ENCODE measurements at regions not wholly inside any gene's neighbourhood (a gene's known extent, or its start where the extent isn't known, plus 50 kb on each side); places are given as distances from the start of the nearest gene placed in this dataset.

DNA sequence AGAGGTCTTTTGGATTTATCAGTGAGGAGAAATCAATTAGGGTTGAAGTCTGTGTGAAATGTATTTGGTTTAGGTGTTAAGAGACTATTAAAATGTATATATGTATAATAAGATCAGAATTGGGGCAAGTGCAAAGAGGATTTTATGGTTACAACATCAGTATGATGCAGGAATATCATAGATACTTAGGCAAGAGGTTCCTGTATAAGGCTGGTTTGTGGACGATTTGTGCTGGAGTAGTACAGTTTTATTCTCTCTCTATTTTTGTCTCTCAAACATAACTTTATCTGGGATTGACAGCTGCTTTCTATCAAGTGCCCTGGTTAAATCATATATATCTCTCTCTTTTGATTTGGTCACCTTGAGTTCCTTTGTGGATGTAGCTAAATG lies 142.5 kb downstream of the CTH start:
- no peak for DNase-seq
- Histone ChIP-seq H3K9me3 (ENCODE audit: control extremely low read depth in 1 of 5, control insufficient read depth in 4 of 5, insufficient read depth in 2 of 5, low read depth in 1 of 5, low read length in 4 of 5) (no peaks in the 10 kb centered on the region), H3K36me3 (ENCODE audit: control insufficient read depth in 4 of 4, insufficient read depth in 4 of 4, low read length in 3 of 4) (no peaks in the 10 kb centered on the region), H3K27ac (ENCODE audit: insufficient read depth in 1 of 2, low read depth in 1 of 2, low read length in 2 of 2, poor library complexity in 1 of 2, severe bottlenecking in 2 of 2) (no peak overlapping the region), H3K4me3 (ENCODE audit: control insufficient read depth in 1 of 7, extremely low read depth in 1 of 7, insufficient read depth in 4 of 7, low read depth in 2 of 7, low read length in 6 of 7) (no peak overlapping the region), H3K4me1 (ENCODE audit: control extremely low read depth in 1 of 4, control insufficient read depth in 4 of 4, insufficient read depth in 4 of 4, low read length in 3 of 4) (no peaks in the 10 kb centered on the region), H3K27me3 (replicated peaks in 2 of 5; ENCODE audit: control insufficient read depth in 4 of 5, insufficient read depth in 5 of 5, low read length in 4 of 5) (no peaks in the 10 kb centered on the region)
- ChIA-PET POLR2A (no interaction called here), CTCF (no interaction called here)
- WGBS (ENCODE audit: insufficient coverage) = no CpG with 5 or more reads among the region's 1 CpG

DNA sequence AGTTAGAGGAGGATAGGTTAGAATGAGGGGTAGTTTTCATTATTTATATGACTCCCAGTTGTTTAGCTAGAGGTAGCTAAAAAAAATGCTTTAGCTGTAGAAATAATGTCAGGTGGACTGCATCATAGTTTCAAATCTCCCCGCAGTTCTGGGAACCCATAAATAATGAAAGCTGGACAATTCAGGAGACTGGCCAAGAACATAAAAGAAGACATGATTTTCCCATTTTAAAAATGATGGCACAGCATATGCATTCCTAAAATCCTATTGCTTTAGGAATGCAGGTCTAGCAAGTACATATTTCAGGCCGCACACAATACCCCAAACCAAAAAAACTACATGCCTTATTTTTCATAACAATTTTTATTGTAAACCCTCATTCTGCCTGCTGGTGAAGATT lies 143.3 kb downstream of the CTH start:
- ChIA-PET POLR2A (no interaction called here), CTCF (no interaction called here)
- no peak for DNase-seq
- 100% methylated on average over 2 of the region's 2 CpGs for WGBS (ENCODE audit: insufficient coverage)
- Histone ChIP-seq H3K9me3 (ENCODE audit: control extremely low read depth in 1 of 5, control insufficient read depth in 4 of 5, insufficient read depth in 2 of 5, low read depth in 1 of 5, low read length in 4 of 5) (no peaks in the 10 kb centered on the region), H3K27ac (ENCODE audit: insufficient read depth in 1 of 2, low read depth in 1 of 2, low read length in 2 of 2, poor library complexity in 1 of 2, severe bottlenecking in 2 of 2) (no peak overlapping the region), H3K36me3 (ENCODE audit: control insufficient read depth in 4 of 4, insufficient read depth in 4 of 4, low read length in 3 of 4) (no peaks in the 10 kb centered on the region), H3K27me3 (replicated peaks in 2 of 5; ENCODE audit: control insufficient read depth in 4 of 5, insufficient read depth in 5 of 5, low read length in 4 of 5) (no peaks in the 10 kb centered on the region), H3K4me1 (ENCODE audit: control extremely low read depth in 1 of 4, control insufficient read depth in 4 of 4, insufficient read depth in 4 of 4, low read length in 3 of 4) (no peaks in the 10 kb centered on the region), H3K4me3 (ENCODE audit: control insufficient read depth in 1 of 7, extremely low read depth in 1 of 7, insufficient read depth in 4 of 7, low read depth in 2 of 7, low read length in 6 of 7) (no peak overlapping the region)

DNA sequence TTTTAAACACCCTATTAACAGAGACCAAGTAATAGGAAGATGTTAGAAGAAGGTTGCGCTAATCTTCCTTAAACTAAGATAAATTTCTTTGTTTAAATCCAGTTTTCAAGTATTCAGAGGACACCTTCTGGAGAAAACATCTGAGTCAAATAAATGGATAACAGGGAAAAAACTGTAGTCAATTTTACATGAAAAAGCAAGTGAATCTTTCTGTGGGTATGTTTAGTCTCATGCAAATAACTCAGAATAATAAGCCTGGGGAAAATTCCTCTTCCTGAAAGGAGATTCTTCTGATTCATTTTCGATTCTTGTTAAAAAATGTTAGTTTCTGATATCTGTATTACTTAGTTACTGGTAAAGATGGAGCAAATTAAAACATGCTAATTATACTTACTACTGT lies 145.5 kb downstream of the CTH start:
- ChIA-PET CTCF (no interaction called here), POLR2A (no interaction called here)
- no peak overlapping the region for H3K27ac ChIP-seq (ENCODE audit: insufficient read depth in 1 of 2, low read depth in 1 of 2, low read length in 2 of 2, poor library complexity in 1 of 2, severe bottlenecking in 2 of 2)
- DNase-seq = no peak
- no peaks in the 10 kb centered on the region for H3K36me3 ChIP-seq (ENCODE audit: control insufficient read depth in 4 of 4, insufficient read depth in 4 of 4, low read length in 3 of 4)
- H3K9me3 ChIP-seq (ENCODE audit: control extremely low read depth in 1 of 5, control insufficient read depth in 4 of 5, insufficient read depth in 2 of 5, low read depth in 1 of 5, low read length in 4 of 5) = no peaks in the 10 kb centered on the region
- H3K27me3 ChIP-seq (replicated peaks in 2 of 5; ENCODE audit: control insufficient read depth in 4 of 5, insufficient read depth in 5 of 5, low read length in 4 of 5) = no peaks in the 10 kb centered on the region
- H3K4me1 ChIP-seq (ENCODE audit: control extremely low read depth in 1 of 4, control insufficient read depth in 4 of 4, insufficient read depth in 4 of 4, low read length in 3 of 4) = no peaks in the 10 kb centered on the region
- WGBS (ENCODE audit: insufficient coverage) = no CpG with 5 or more reads among the region's 2 CpGs
- H3K4me3 ChIP-seq (ENCODE audit: control insufficient read depth in 1 of 7, extremely low read depth in 1 of 7, insufficient read depth in 4 of 7, low read depth in 2 of 7, low read length in 6 of 7) = no peak overlapping the region

DNA sequence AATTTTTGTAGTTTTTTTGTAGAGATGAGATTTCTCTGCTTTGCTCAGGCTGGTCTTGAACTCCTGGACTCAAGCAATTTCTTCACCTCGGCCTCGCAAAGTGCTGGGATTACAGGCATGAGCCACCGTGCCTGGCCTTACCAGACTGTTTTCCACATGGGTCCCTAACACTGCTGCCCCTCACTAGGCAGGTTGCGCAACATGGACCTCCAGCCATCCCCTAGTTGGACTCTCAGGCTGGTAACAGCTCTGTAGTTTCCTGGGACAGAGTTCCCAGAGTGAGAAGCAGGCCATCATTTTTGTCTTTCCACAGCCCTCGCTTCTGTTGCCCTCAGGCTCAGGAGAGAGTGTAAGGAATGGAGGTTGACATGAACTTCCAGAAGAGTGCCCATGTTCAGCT lies 156.1 kb downstream of the CTH start:
- no peaks in the 10 kb centered on the region for H3K27me3 ChIP-seq (replicated peaks in 2 of 5; ENCODE audit: control insufficient read depth in 4 of 5, insufficient read depth in 5 of 5, low read length in 4 of 5)
- DNase-seq = no peak
- ChIA-PET POLR2A (no interaction called here), CTCF (no interaction called here)
- H3K27ac ChIP-seq (ENCODE audit: insufficient read depth in 1 of 2, low read depth in 1 of 2, low read length in 2 of 2, poor library complexity in 1 of 2, severe bottlenecking in 2 of 2) = no peak overlapping the region
- H3K4me1 ChIP-seq (ENCODE audit: control extremely low read depth in 1 of 4, control insufficient read depth in 4 of 4, insufficient read depth in 4 of 4, low read length in 3 of 4) = no peaks in the 10 kb centered on the region
- no peaks in the 10 kb centered on the region for H3K36me3 ChIP-seq (ENCODE audit: control insufficient read depth in 4 of 4, insufficient read depth in 4 of 4, low read length in 3 of 4)
- H3K4me3 ChIP-seq (ENCODE audit: control insufficient read depth in 1 of 7, extremely low read depth in 1 of 7, insufficient read depth in 4 of 7, low read depth in 2 of 7, low read length in 6 of 7) = no peak overlapping the region
- H3K9me3 ChIP-seq (ENCODE audit: control extremely low read depth in 1 of 5, control insufficient read depth in 4 of 5, insufficient read depth in 2 of 5, low read depth in 1 of 5, low read length in 4 of 5) = no peaks in the 10 kb centered on the region
- 98% methylated on average over 5 of the region's 5 CpGs for WGBS (ENCODE audit: insufficient coverage)

DNA sequence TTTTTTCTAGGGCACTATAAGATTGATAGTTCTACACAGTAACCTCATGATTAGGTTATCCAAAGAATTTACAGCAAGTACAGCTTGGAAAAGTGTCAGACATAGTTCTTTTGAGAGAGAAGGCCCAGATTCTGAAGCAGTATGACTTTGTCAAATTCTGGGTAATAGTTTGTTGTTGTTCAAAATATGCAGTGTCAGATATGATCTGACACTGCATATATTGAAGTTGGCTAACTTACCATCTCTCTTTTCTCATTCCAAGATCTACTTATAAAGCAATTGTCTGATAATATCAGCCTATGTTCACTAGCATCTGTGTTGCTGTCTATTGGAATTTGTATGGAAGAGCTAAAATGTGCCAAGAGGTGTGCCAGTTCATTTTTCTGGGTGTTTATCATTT lies 160.1 kb downstream of the CTH start:
- H3K4me1 ChIP-seq (ENCODE audit: control extremely low read depth in 1 of 4, control insufficient read depth in 4 of 4, insufficient read depth in 4 of 4, low read length in 3 of 4) = no peaks in the 10 kb centered on the region
- H3K27ac ChIP-seq (ENCODE audit: insufficient read depth in 1 of 2, low read depth in 1 of 2, low read length in 2 of 2, poor library complexity in 1 of 2, severe bottlenecking in 2 of 2) = no peak overlapping the region
- ChIA-PET POLR2A (no interaction called here), CTCF (no interaction called here)
- H3K9me3 ChIP-seq (ENCODE audit: control extremely low read depth in 1 of 5, control insufficient read depth in 4 of 5, insufficient read depth in 2 of 5, low read depth in 1 of 5, low read length in 4 of 5) = no peaks in the 10 kb centered on the region
- H3K27me3 ChIP-seq (replicated peaks in 2 of 5; ENCODE audit: control insufficient read depth in 4 of 5, insufficient read depth in 5 of 5, low read length in 4 of 5) = no peaks in the 10 kb centered on the region
- DNase-seq = no peak
- no peak overlapping the region for H3K4me3 ChIP-seq (ENCODE audit: control insufficient read depth in 1 of 7, extremely low read depth in 1 of 7, insufficient read depth in 4 of 7, low read depth in 2 of 7, low read length in 6 of 7)
- no peaks in the 10 kb centered on the region for H3K36me3 ChIP-seq (ENCODE audit: control insufficient read depth in 4 of 4, insufficient read depth in 4 of 4, low read length in 3 of 4)

DNA sequence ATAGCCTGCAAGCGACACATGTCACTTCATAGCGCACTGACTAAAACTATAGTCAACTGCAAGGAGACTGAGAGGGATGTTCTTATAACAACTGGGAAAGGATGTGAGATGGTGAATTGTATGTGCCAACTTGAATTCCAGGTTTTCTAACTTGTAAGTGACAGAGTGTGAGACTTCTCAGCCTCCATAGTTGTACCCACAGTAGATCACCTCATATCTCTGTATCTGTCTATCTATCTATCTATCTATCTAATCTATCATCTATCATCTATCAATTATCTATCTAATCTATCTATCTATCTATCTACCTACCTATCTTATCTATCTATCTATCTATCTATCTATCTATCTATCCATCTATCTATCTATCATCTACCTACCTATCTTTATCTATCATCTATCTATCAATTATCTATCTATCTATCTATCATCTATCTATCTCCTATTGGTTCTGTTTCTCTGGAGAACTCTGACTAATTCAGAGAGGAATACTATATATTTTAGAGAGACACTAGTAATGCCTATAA lies 162.3 kb downstream of the CTH start:
- H3K4me3 ChIP-seq (ENCODE audit: control insufficient read depth in 1 of 7, extremely low read depth in 1 of 7, insufficient read depth in 4 of 7, low read depth in 2 of 7, low read length in 6 of 7) = no peak overlapping the region
- WGBS (ENCODE audit: insufficient coverage) = 100% methylated on average over 1 of the region's 2 CpGs

DNA sequence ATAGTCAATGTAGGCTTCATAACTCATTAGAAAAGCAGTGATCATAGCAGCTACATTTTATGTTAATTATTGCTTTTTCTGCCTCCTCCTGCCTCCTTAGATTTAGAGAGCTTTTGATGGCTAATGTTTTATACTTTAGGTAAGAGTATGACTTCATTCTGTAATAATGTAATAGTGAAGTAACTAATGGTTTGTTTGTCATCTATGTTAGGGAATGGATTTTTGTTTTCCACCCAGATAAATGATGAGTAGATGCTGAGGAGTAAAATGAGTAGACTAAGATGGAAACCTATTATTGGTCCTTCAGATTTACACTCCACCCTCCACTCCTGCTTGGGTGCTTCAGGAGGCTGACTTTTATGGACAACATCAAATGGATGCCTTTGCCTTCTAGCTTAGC lies 170.6 kb downstream of the CTH start:
- Histone ChIP-seq H3K27me3 (replicated peaks in 2 of 5; ENCODE audit: control insufficient read depth in 4 of 5, insufficient read depth in 5 of 5, low read length in 4 of 5) (no peaks in the 10 kb centered on the region), H3K4me3 (ENCODE audit: control insufficient read depth in 1 of 7, extremely low read depth in 1 of 7, insufficient read depth in 4 of 7, low read depth in 2 of 7, low read length in 6 of 7) (no peak overlapping the region), H3K27ac (ENCODE audit: insufficient read depth in 1 of 2, low read depth in 1 of 2, low read length in 2 of 2, poor library complexity in 1 of 2, severe bottlenecking in 2 of 2) (no peak overlapping the region), H3K36me3 (ENCODE audit: control insufficient read depth in 4 of 4, insufficient read depth in 4 of 4, low read length in 3 of 4) (no peaks in the 10 kb centered on the region), H3K4me1 (ENCODE audit: control extremely low read depth in 1 of 4, control insufficient read depth in 4 of 4, insufficient read depth in 4 of 4, low read length in 3 of 4) (no peaks in the 10 kb centered on the region), H3K9me3 (ENCODE audit: control extremely low read depth in 1 of 5, control insufficient read depth in 4 of 5, insufficient read depth in 2 of 5, low read depth in 1 of 5, low read length in 4 of 5) (no peaks in the 10 kb centered on the region)
- ChIA-PET POLR2A (no interaction called here), CTCF (no interaction called here)
- no peak for DNase-seq

More for the DNA sequence above, 162.3 kb downstream of the CTH start:
- DNase-seq = no peak
- H3K36me3 ChIP-seq (ENCODE audit: control insufficient read depth in 4 of 4, insufficient read depth in 4 of 4, low read length in 3 of 4) = no peaks in the 10 kb centered on the region
- ChIA-PET CTCF (no interaction called here), POLR2A (no interaction called here)
- H3K27me3 ChIP-seq (replicated peaks in 2 of 5; ENCODE audit: control insufficient read depth in 4 of 5, insufficient read depth in 5 of 5, low read length in 4 of 5) = no peaks in the 10 kb centered on the region
- H3K27ac ChIP-seq (ENCODE audit: insufficient read depth in 1 of 2, low read depth in 1 of 2, low read length in 2 of 2, poor library complexity in 1 of 2, severe bottlenecking in 2 of 2) = no peak overlapping the region
- H3K9me3 ChIP-seq (ENCODE audit: control extremely low read depth in 1 of 5, control insufficient read depth in 4 of 5, insufficient read depth in 2 of 5, low read depth in 1 of 5, low read length in 4 of 5) = no peaks in the 10 kb centered on the region
- H3K4me1 ChIP-seq (ENCODE audit: control extremely low read depth in 1 of 4, control insufficient read depth in 4 of 4, insufficient read depth in 4 of 4, low read length in 3 of 4) = no peaks in the 10 kb centered on the region

DNA sequence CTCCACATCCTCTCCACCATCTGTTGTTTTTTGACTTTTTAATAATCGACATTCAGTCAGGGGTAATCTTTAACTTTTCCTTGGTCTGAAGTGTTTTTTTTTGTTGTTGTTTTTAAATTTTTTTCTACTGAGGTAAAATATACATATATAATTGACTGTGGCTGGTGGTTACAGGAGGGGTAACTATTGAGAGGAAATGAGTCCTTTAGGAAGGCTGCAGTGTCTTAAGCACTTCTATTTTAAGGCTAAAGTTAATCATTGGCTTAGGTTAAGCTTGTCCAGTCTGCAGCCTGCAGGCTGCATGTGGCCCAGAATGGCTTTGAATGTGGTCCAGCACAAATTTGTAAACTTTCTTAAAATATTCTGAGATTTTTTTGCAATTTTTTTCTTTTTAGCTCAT lies 172.5 kb downstream of the CTH start:
- POLR2A ChIA-PET = no interaction called here
- WGBS (ENCODE audit: insufficient coverage) = no CpG with 5 or more reads among the region's 1 CpG
- Histone ChIP-seq H3K4me3 (ENCODE audit: control insufficient read depth in 1 of 7, extremely low read depth in 1 of 7, insufficient read depth in 4 of 7, low read depth in 2 of 7, low read length in 6 of 7) (no peak overlapping the region), H3K36me3 (ENCODE audit: control insufficient read depth in 4 of 4, insufficient read depth in 4 of 4, low read length in 3 of 4) (no peaks in the 10 kb centered on the region), H3K27ac (ENCODE audit: insufficient read depth in 1 of 2, low read depth in 1 of 2, low read length in 2 of 2, poor library complexity in 1 of 2, severe bottlenecking in 2 of 2) (no peak overlapping the region), H3K27me3 (replicated peaks in 2 of 5; ENCODE audit: control insufficient read depth in 4 of 5, insufficient read depth in 5 of 5, low read length in 4 of 5) (no peaks in the 10 kb centered on the region), H3K4me1 (ENCODE audit: control extremely low read depth in 1 of 4, control insufficient read depth in 4 of 4, insufficient read depth in 4 of 4, low read length in 3 of 4) (no peaks in the 10 kb centered on the region), H3K9me3 (ENCODE audit: control extremely low read depth in 1 of 5, control insufficient read depth in 4 of 5, insufficient read depth in 2 of 5, low read depth in 1 of 5, low read length in 4 of 5) (no peaks in the 10 kb centered on the region)
- CTCF ChIA-PET = no interaction called here
- DNase-seq = no peak
